ENCODE measurements at regions not wholly inside any gene's neighbourhood (a gene's known extent, or its start where the extent isn't known, plus 50 kb on each side); places are given as distances from the start of the nearest gene placed in this dataset.

GRCh38 chr11:80204021-80204420 is 763.2 kb upstream of the TENM4 start:
- no peak overlapping the region for H3K4me3 ChIP-seq (replicated peaks; ENCODE audit: insufficient read depth, low read length)
- H3K27me3 ChIP-seq (ENCODE audit: insufficient read depth, poor library complexity, severe bottlenecking), result no peaks in the 10 kb centered on the region
- TF ChIP-seq SPI1 (IDR thresholded peaks at IDR 0.05; ENCODE audit: borderline replicate concordance, low read depth) (no peak), GABPA (IDR thresholded peaks at IDR 0.05; ENCODE audit: low read depth) (no peak), REST (IDR thresholded peaks at IDR 0.05; ENCODE audit: insufficient replicate concordance, low read depth) (no peak), POLR2AphosphoS5 (IDR thresholded peaks at IDR 0.05; ENCODE audit: low read depth) (no peak), CTCF (IDR thresholded peaks at IDR 0.05; ENCODE audit: insufficient read depth, low read length) (no peak)
- no peak for DNase-seq (ENCODE audit: low read depth in 1 of 2, low spot score in 1 of 2)
- H3K27ac ChIP-seq (replicated peaks), result no peak overlapping the region

GRCh38 chr11:80196932-80197554 is 756.2 kb upstream of the TENM4 start:
- DNase-seq (ENCODE audit: low read depth in 1 of 2, low spot score in 1 of 2), result no peak
- Histone ChIP-seq H3K27me3 (ENCODE audit: insufficient read depth, poor library complexity, severe bottlenecking) (no peaks in the 10 kb centered on the region), H3K27ac (replicated peaks) (no peak overlapping the region), H3K4me3 (replicated peaks; ENCODE audit: insufficient read depth, low read length) (no peak overlapping the region)
- TF ChIP-seq CTCF (IDR thresholded peaks at IDR 0.05; ENCODE audit: insufficient read depth, low read length) (no peak), REST (IDR thresholded peaks at IDR 0.05; ENCODE audit: insufficient replicate concordance, low read depth) (no peak), POLR2AphosphoS5 (IDR thresholded peaks at IDR 0.05; ENCODE audit: low read depth) (no peak), SPI1 (IDR thresholded peaks at IDR 0.05; ENCODE audit: borderline replicate concordance, low read depth) (no peak), GABPA (IDR thresholded peaks at IDR 0.05; ENCODE audit: low read depth) (no peak)

GRCh38 chr11:80196041-80196440 is 755.2 kb upstream of the TENM4 start:
- TF ChIP-seq GABPA (IDR thresholded peaks at IDR 0.05; ENCODE audit: low read depth) (no peak), REST (IDR thresholded peaks at IDR 0.05; ENCODE audit: insufficient replicate concordance, low read depth) (no peak), CTCF (IDR thresholded peaks at IDR 0.05; ENCODE audit: insufficient read depth, low read length) (no peak)
- H3K27me3 ChIP-seq (ENCODE audit: insufficient read depth, poor library complexity, severe bottlenecking), result no peaks in the 10 kb centered on the region
- no peak overlapping the region for H3K27ac ChIP-seq (replicated peaks)
- no peak for DNase-seq (ENCODE audit: low read depth in 1 of 2, low spot score in 1 of 2)
- H3K4me3 ChIP-seq (replicated peaks; ENCODE audit: insufficient read depth, low read length), result no peak overlapping the region

All from HL-60 (cell line).